ENCODE measurements at regions not wholly inside any gene's neighbourhood (a gene's known extent, or its start where the extent isn't known, plus 50 kb on each side); places are given as distances from the start of the nearest gene placed in this dataset.
A peak's percentile ranks its signal among the peaks of the same experiment; 100 is the strongest.

GRCh38 chr18:51316677-51317076 is 119.2 kb upstream of the MEX3C start:
- Histone ChIP-seq H3K4me2 (ENCODE audit: low read length) (no peak overlapping the region), H3K9me3 (ENCODE audit: control insufficient read depth, low read length) (no peaks in the 10 kb centered on the region), H3K4me3 (ENCODE audit: low read depth, low read length) (no peak overlapping the region), H2AFZ (no peak overlapping the region), H3K36me3 (ENCODE audit: control insufficient read depth, insufficient read depth, low read length) (no peaks in the 10 kb centered on the region), H3K4me1 (no peaks in the 10 kb centered on the region), H3K79me2 (no peaks in the 10 kb centered on the region), H3K27ac (no peak overlapping the region), H3K9ac (no peak overlapping the region), H3K27me3 (ENCODE audit: control insufficient read depth, insufficient read depth, low read length) (no peaks in the 10 kb centered on the region)
- no peak for TF ChIP-seq CTCF (IDR thresholded peaks at IDR 0.05)

GRCh38 chr18:51321696-51322095 is 124.2 kb upstream of the MEX3C start:
- no peak overlapping the region for H3K27ac ChIP-seq
- H3K9ac ChIP-seq = no peak overlapping the region
- no peaks in the 10 kb centered on the region for H3K4me1 ChIP-seq
- H3K4me2 ChIP-seq (ENCODE audit: low read length) = no peak overlapping the region
- H3K27me3 ChIP-seq (ENCODE audit: control insufficient read depth, insufficient read depth, low read length) = no peaks in the 10 kb centered on the region
- no peaks in the 10 kb centered on the region for H3K9me3 ChIP-seq (ENCODE audit: control insufficient read depth, low read length)
- H3K79me2 ChIP-seq = no peaks in the 10 kb centered on the region
- no peak for TF ChIP-seq CTCF (IDR thresholded peaks at IDR 0.05)
- no peak overlapping the region for H3K4me3 ChIP-seq (ENCODE audit: low read depth, low read length)
- H3K36me3 ChIP-seq (ENCODE audit: control insufficient read depth, insufficient read depth, low read length) = no peaks in the 10 kb centered on the region
- no peak overlapping the region for H2AFZ ChIP-seq

- Histone ChIP-seq H3K9ac (no peak overlapping the region), H3K4me3 (ENCODE audit: low read depth, low read length) (no peak overlapping the region), H3K27ac (no peak overlapping the region), H3K79me2 (no peaks in the 10 kb centered on the region), H3K27me3 (ENCODE audit: control insufficient read depth, insufficient read depth, low read length) (no peaks in the 10 kb centered on the region), H3K9me3 (ENCODE audit: control insufficient read depth, low read length) (no peaks in the 10 kb centered on the region), H3K4me2 (ENCODE audit: low read length) (no peak overlapping the region), H2AFZ (no peak overlapping the region), H3K36me3 (ENCODE audit: control insufficient read depth, insufficient read depth, low read length) (no peaks in the 10 kb centered on the region), H3K4me1 (no peaks in the 10 kb centered on the region)
- no peak for TF ChIP-seq CTCF (IDR thresholded peaks at IDR 0.05)
Observed at GRCh38 chr18:51323961-51324360, 126.5 kb upstream of the MEX3C start.

GRCh38 chr18:51330148-51330547 is 132.7 kb upstream of the MEX3C start:
- Histone ChIP-seq H3K36me3 (ENCODE audit: control insufficient read depth, insufficient read depth, low read length) (no peaks in the 10 kb centered on the region), H3K4me2 (ENCODE audit: low read length) (no peak overlapping the region), H3K27ac (no peak overlapping the region), H3K79me2 (no peaks in the 10 kb centered on the region), H3K4me3 (ENCODE audit: low read depth, low read length) (no peak overlapping the region), H2AFZ (no peak overlapping the region), H3K9me3 (ENCODE audit: control insufficient read depth, low read length) (no peaks in the 10 kb centered on the region), H3K9ac (no peak overlapping the region), H3K27me3 (ENCODE audit: control insufficient read depth, insufficient read depth, low read length) (no peaks in the 10 kb centered on the region), H3K4me1 (no peaks in the 10 kb centered on the region)
- no peak for TF ChIP-seq CTCF (IDR thresholded peaks at IDR 0.05)

GRCh38 chr18:51330739-51331138 is 133.3 kb upstream of the MEX3C start:
- no peak overlapping the region for H3K9ac ChIP-seq
- H2AFZ ChIP-seq = peak overlapping the region; percentile 34
- H3K27me3 ChIP-seq (ENCODE audit: control insufficient read depth, insufficient read depth, low read length) = no peaks in the 10 kb centered on the region
- H3K9me3 ChIP-seq (ENCODE audit: control insufficient read depth, low read length) = no peaks in the 10 kb centered on the region
- H3K4me3 ChIP-seq (ENCODE audit: low read depth, low read length) = no peak overlapping the region
- no peak for TF ChIP-seq CTCF (IDR thresholded peaks at IDR 0.05)
- H3K36me3 ChIP-seq (ENCODE audit: control insufficient read depth, insufficient read depth, low read length) = no peaks in the 10 kb centered on the region
- no peaks in the 10 kb centered on the region for H3K79me2 ChIP-seq
- no peaks in the 10 kb centered on the region for H3K4me1 ChIP-seq
- H3K27ac ChIP-seq = no peak overlapping the region
- no peak overlapping the region for H3K4me2 ChIP-seq (ENCODE audit: low read length)

Measured in parathyroid adenoma (tissue), 2 donors.